ENCODE measurements at regions not wholly inside any gene's neighbourhood (a gene's known extent, or its start where the extent isn't known, plus 50 kb on each side); places are given as distances from the start of the nearest gene placed in this dataset.

DNA sequence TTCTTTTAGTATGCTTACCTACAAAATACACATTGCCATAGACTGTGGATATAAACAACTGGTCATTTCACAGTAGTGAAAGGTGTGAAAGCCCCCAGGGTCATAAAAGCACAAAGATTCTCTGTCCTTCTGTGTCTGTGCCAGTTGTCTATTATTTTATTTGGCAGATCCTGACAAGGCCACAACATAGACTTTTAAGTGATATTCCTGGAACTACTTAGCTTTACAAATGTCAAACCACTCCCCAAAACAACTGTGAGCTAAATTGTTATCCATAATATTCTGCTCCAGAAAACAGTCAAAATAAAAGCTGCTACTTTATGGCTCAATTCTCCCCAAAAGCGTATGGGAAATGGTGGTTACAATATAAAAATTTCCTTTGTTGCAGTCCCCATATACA lies 172.1 kb downstream of the SEC23A start (continued):
- TF ChIP-seq, protein P1, sequence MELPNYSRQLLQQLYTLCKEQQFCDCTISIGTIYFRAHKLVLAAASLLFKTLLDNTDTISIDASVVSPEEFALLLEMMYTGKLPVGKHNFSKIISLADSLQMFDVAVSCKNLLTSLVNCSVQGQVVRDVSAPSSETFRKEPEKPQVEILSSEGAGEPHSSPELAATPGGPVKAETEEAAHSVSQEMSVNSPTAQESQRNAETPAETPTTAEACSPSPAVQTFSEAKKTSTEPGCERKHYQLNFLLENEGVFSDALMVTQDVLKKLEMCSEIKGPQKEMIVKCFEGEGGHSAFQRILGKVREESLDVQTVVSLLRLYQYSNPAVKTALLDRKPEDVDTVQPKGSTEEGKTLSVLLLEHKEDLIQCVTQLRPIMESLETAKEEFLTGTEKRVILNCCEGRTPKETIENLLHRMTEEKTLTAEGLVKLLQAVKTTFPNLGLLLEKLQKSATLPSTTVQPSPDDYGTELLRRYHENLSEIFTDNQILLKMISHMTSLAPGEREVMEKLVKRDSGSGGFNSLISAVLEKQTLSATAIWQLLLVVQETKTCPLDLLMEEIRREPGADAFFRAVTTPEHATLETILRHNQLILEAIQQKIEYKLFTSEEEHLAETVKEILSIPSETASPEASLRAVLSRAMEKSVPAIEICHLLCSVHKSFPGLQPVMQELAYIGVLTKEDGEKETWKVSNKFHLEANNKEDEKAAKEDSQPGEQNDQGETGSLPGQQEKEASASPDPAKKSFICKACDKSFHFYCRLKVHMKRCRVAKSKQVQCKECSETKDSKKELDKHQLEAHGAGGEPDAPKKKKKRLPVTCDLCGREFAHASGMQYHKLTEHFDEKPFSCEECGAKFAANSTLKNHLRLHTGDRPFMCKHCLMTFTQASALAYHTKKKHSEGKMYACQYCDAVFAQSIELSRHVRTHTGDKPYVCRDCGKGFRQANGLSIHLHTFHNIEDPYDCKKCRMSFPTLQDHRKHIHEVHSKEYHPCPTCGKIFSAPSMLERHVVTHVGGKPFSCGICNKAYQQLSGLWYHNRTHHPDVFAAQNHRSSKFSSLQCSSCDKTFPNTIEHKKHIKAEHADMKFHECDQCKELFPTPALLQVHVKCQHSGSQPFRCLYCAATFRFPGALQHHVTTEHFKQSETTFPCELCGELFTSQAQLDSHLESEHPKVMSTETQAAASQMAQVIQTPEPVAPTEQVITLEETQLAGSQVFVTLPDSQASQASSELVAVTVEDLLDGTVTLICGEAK (IDR thresholded peaks at IDR 0.05) = no peak
- TF ChIP-seq, protein P1 (CRISPR knock-in tag; IDR thresholded peaks at IDR 0.05) = no peak
- TF ChIP-seq ZKSCAN8 (CRISPR knock-in tag; IDR thresholded peaks at IDR 0.05; ENCODE audit: borderline replicate concordance) (no peak), ZNF83 (CRISPR knock-in tag; IDR thresholded peaks at IDR 0.05; ENCODE audit: borderline replicate concordance) (no peak), TBX3 (IDR thresholded peaks at IDR 0.05; ENCODE audit: borderline replicate concordance) (no peak)
- TF ChIP-seq, protein P2, sequence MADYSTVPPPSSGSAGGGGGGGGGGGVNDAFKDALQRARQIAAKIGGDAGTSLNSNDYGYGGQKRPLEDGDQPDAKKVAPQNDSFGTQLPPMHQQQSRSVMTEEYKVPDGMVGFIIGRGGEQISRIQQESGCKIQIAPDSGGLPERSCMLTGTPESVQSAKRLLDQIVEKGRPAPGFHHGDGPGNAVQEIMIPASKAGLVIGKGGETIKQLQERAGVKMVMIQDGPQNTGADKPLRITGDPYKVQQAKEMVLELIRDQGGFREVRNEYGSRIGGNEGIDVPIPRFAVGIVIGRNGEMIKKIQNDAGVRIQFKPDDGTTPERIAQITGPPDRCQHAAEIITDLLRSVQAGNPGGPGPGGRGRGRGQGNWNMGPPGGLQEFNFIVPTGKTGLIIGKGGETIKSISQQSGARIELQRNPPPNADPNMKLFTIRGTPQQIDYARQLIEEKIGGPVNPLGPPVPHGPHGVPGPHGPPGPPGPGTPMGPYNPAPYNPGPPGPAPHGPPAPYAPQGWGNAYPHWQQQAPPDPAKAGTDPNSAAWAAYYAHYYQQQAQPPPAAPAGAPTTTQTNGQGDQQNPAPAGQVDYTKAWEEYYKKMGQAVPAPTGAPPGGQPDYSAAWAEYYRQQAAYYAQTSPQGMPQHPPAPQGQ (CRISPR knock-in tag; IDR thresholded peaks at IDR 0.05; ENCODE audit: borderline replicate concordance) = no peak

Measured in HepG2 (cell line).